SK-N-SH treated with all-trans-retinoic acid at 6 μM for 48 hours (cell line): ENCODE measurements at regions not wholly inside any gene's neighbourhood (a gene's known extent, or its start where the extent isn't known, plus 50 kb on each side); places are given as distances from the start of the nearest gene placed in this dataset.

Source experiments
- ARNTL ChIP-seq: fragments of 450-650 bp; formaldehyde crosslinking; IDR thresholded peaks from 2 replicates; pipeline ENCODE4 v1.5.0; 2020; ENCODE audit warnings: low read depth, mild to moderate bottlenecking, moderate library complexity, borderline replicate concordance
- ISL1 ChIP-seq: fragments of 250-450 bp; sonication (Bioruptor Pico); IDR thresholded peaks from 2 replicates; pipeline ENCODE4 v2.1.2; 2022; ENCODE audit warnings: mild to moderate bottlenecking, moderate library complexity
- PPARA ChIP-seq: fragments of 250-450 bp; sonication (Bioruptor Pico); IDR thresholded peaks from 2 replicates; pipeline ENCODE4 v1.5.0; 2020; ENCODE audit warnings: mild to moderate bottlenecking, borderline replicate concordance
- SNAI2 ChIP-seq: fragments of 250-450 bp; sonication (Bioruptor Pico); IDR thresholded peaks from 2 replicates; pipeline ENCODE4 v1.5.0; 2020; ENCODE audit warnings: mild to moderate bottlenecking, moderate library complexity
- TCF4 ChIP-seq: fragments of 250-450 bp; sonication (Bioruptor Pico); IDR thresholded peaks from 2 replicates; pipeline ENCODE4 v1.8.0; 2021; ENCODE audit warnings: mild to moderate bottlenecking, moderate library complexity, borderline replicate concordance
- TSHZ2 ChIP-seq: fragments of 250-450 bp; sonication (Bioruptor Pico); IDR thresholded peaks from 2 replicates; pipeline ENCODE4 v1.5.0; 2020; ENCODE audit warnings: mild to moderate bottlenecking, moderate library complexity
- ZC3H10 ChIP-seq: fragments of 250-450 bp; sonication (Bioruptor Pico); IDR thresholded peaks from 2 replicates; pipeline ENCODE4 v1.5.1; 2021; ENCODE audit warnings: mild to moderate bottlenecking, moderate library complexity
- ZFP3 ChIP-seq: fragments of 250-450 bp; sonication (Bioruptor Pico); IDR thresholded peaks from 2 replicates; pipeline ENCODE4 v1.5.0; 2020; ENCODE audit warnings: mild to moderate bottlenecking, moderate library complexity
- ZFP30 ChIP-seq: fragments of 450-650 bp; formaldehyde crosslinking; IDR thresholded peaks from 2 replicates; pipeline ENCODE4 v1.5.0; 2022; ENCODE audit warnings: mild to moderate bottlenecking, moderate library complexity
- ZNF565 ChIP-seq: fragments of 450-650 bp; formaldehyde crosslinking; conservative IDR thresholded peaks from 2 replicates; pipeline ENCODE4 v1.5.0; 2020; ENCODE audit warnings: low read depth, mild to moderate bottlenecking, moderate library complexity
- ZNF70 ChIP-seq: fragments of 450-650 bp; formaldehyde crosslinking; IDR thresholded peaks from 2 replicates; pipeline ENCODE4 v1.5.0; 2020; ENCODE audit warnings: mild to moderate bottlenecking, moderate library complexity
- TF ChIP-seq, protein P1 (sequence below): fragments of 250-450 bp; sonication (Bioruptor Pico); IDR thresholded peaks from 2 replicates; pipeline ENCODE4 v1.8.0; 2020; ENCODE audit warnings: mild to moderate bottlenecking, moderate library complexity, borderline replicate concordance

DNA sequence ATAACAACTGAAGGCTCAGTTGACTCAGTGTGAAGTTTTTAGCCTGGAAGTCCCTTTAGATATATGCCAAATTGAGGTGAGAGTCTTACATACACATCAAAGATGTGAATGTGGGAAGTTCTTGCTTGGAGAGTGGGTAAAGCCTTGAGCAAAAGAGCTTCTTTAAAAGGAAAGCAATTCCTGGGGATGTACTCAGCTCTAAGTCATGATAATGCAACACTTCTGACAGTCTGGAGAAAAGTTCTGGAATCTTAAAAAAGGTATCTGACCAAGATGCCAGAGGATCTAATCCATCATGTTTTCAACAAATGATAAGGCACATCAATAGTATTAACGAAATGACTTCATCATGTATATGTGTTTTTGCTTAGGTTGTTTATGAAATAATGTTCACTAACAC, 351.2 kb downstream of the CDH19 start:
- TF ChIP-seq ARNTL (CRISPR knock-in tag), result no peak
- no peak for TF ChIP-seq PPARA (CRISPR knock-in tag)
- TF ChIP-seq SNAI2 (CRISPR knock-in tag), result no peak
- no peak for TF ChIP-seq TCF4 (CRISPR knock-in tag)
- TF ChIP-seq ZFP3 (CRISPR knock-in tag), result no peak
- no peak for TF ChIP-seq ISL1 (CRISPR knock-in tag)
- no peak for TF ChIP-seq ZFP30 (CRISPR knock-in tag)
- TF ChIP-seq ZNF70 (CRISPR knock-in tag), result no peak
- no peak for TF ChIP-seq ZNF565 (CRISPR knock-in tag)
- TF ChIP-seq ZC3H10 (CRISPR knock-in tag), result no peak
- TF ChIP-seq, protein P1, sequence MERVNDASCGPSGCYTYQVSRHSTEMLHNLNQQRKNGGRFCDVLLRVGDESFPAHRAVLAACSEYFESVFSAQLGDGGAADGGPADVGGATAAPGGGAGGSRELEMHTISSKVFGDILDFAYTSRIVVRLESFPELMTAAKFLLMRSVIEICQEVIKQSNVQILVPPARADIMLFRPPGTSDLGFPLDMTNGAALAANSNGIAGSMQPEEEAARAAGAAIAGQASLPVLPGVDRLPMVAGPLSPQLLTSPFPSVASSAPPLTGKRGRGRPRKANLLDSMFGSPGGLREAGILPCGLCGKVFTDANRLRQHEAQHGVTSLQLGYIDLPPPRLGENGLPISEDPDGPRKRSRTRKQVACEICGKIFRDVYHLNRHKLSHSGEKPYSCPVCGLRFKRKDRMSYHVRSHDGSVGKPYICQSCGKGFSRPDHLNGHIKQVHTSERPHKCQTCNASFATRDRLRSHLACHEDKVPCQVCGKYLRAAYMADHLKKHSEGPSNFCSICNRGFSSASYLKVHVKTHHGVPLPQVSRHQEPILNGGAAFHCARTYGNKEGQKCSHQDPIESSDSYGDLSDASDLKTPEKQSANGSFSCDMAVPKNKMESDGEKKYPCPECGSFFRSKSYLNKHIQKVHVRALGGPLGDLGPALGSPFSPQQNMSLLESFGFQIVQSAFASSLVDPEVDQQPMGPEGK, result no peak
- no peak for TF ChIP-seq TSHZ2 (CRISPR knock-in tag)
